ENCODE measurements at regions not wholly inside any gene's neighbourhood (a gene's known extent, or its start where the extent isn't known, plus 50 kb on each side); places are given as distances from the start of the nearest gene placed in this dataset.

DNA sequence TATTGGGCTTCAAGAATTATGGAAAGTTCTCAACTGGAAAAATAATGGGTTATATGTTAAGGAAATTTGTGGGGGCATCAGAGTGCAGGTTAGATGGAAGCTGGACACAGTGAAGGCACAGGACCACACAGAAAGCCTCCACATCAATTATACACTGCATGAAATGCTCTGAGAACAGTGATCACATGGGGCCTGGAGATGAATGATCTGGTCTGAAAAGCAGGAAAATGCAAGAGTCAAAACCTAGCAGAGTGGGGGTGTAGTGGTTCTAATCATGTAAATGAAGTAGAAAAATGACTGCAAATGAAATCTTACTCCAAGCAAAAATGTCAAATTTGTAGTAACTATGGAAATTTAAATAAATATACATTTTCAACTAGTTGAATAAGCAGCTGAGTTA, 123.6 kb downstream of the TUSC7 start:
- H3K4me3 Mint-ChIP-seq, result no peak overlapping the region
- H3K27ac Mint-ChIP-seq, result no peak overlapping the region
- ATAC-seq (no peak), DNase-seq (ENCODE audit: low spot score) (no peak)
- H3K27me3 Mint-ChIP-seq, result no peaks in the 10 kb centered on the region
- H3K4me1 Mint-ChIP-seq (ENCODE audit: low read depth in 2 of 2), result no peaks in the 10 kb centered on the region
- H3K9me3 Mint-ChIP-seq, result peaks cover 4% of the 10 kb centered on the region
- no peaks in the 10 kb centered on the region for H3K36me3 Mint-ChIP-seq

DNA sequence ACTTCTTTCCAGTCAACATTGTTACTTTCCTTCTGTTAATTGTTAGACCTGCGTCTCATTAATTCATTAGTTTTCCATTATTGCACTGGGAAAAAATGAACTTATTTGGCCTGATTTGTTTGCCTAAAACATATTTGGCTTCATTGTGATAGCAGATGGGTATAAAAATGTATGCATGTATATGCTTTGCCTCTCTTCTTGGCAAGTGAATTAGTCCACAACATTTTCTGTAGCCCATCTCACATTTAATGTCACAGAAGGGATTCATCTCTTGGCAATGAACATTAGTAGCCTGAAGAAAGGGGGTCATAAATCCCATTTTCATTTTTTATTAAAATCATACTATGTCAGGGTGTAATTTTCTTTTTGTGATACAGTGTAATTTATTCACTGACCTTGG, 125.2 kb downstream of the TUSC7 start:
- no peak for ATAC-seq
- no peak for DNase-seq (ENCODE audit: low spot score)
- Mint-ChIP-seq H3K4me3 (no peak overlapping the region), H3K36me3 (no peaks in the 10 kb centered on the region), H3K9me3 (peaks cover 4% of the 10 kb centered on the region), H3K27me3 (no peaks in the 10 kb centered on the region), H3K27ac (no peak overlapping the region), H3K4me1 (ENCODE audit: low read depth in 2 of 2) (no peaks in the 10 kb centered on the region)

DNA sequence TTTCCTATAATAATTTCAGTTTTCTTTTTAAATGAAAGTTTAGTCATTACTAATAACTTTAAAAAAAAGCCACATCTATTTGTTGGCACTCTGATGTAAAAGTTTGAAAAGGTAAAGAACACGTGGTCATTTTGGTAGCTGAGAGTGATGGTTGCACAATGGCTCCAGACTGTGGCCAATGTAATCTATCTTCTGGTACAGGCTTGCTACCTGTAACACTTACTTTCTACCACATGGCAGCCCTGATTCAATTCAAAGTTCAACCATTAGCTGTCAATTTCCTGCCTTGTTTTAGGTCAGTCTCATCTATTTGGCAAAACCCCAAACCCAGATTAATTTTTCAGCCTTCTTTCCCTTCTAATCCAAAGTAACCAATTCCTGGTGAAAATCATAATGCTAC, 126.1 kb downstream of the TUSC7 start:
- Mint-ChIP-seq H3K36me3 (no peaks in the 10 kb centered on the region), H3K27me3 (no peaks in the 10 kb centered on the region), H3K4me3 (no peak overlapping the region), H3K27ac (no peak overlapping the region), H3K4me1 (ENCODE audit: low read depth in 2 of 2) (no peaks in the 10 kb centered on the region), H3K9me3 (peaks cover 4% of the 10 kb centered on the region)
- no peak for ATAC-seq
- DNase-seq (ENCODE audit: low spot score), result no peak

DNA sequence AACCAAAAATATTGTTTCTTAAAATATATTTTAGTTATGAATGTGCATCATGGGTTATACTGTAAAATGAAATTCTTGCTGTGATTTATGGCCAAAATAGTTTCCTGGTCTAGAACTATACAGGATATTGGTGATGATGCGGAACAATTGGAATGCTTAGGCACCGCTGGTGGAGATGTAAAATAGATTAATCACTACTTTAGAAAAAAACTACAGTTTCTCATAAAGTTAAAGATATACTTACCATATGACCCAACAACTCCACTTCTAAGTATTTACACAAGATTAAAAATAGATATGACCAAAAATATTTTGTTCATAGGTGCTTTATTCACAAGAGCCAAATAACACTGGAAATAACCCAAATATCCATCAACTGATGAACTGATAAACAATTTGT, 126.7 kb downstream of the TUSC7 start:
- DNase-seq (ENCODE audit: low spot score) (no peak), ATAC-seq (no peak)
- Mint-ChIP-seq H3K36me3 (no peaks in the 10 kb centered on the region), H3K4me3 (no peak overlapping the region), H3K27me3 (no peaks in the 10 kb centered on the region), H3K27ac (no peak overlapping the region), H3K4me1 (ENCODE audit: low read depth in 2 of 2) (no peaks in the 10 kb centered on the region), H3K9me3 (peaks cover 8% of the 10 kb centered on the region)

DNA sequence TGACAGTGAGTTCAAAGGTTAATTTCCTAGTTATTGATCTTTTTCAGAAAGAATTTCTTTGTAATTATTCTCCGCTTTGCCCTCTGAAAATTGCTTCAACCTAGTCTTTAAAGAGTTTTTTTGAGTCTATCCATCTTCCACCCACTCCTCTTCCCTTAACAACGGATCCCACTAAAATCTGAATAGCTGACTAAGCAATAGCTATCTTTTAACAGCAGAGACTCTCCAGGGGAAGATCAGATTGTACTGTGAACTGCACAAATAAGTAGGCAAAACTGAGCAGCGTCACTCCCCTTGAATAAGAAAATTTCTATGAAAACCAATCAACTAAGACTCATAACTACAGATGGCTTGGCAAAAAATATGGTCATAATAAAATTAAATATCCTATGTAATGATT, 127.9 kb downstream of the TUSC7 start:
- Mint-ChIP-seq H3K27ac (no peak overlapping the region), H3K9me3 (peaks cover 10% of the 10 kb centered on the region), H3K4me1 (ENCODE audit: low read depth in 2 of 2) (no peaks in the 10 kb centered on the region), H3K4me3 (no peak overlapping the region), H3K27me3 (no peaks in the 10 kb centered on the region), H3K36me3 (no peaks in the 10 kb centered on the region)
- ATAC-seq (no peak), DNase-seq (ENCODE audit: low spot score) (no peak)

DNA sequence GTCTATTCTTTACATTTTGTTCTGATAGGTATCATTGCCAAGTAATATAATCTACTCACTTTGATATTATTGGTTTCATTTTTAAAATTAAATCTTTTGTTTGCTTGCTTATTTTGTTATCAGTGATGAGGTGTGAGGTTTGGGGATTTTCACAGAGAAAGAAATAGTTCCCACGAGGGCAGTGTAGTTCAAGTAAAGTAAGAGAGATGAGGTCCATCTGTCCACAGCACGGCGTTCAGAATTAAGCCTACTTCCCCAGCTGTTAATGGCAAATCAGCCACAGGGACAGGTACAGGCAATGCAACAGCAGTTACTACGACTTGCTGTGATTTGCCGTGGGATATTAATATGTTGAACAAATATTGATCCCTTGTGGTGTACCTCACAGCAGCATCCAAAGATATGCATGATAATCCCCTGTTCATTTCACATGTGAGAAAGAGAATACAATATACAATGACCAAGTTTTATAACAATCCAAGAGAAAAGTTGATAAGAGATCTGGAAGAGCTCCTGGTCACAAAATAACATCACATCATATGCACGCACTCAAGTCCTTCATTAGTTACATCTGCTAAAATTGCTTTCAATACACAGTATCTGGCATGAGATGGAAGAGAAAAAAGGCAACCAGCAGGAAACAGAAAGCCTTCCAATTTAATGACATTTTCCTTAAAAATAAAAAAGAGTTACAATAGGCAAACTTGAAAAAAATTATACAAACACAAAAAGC, 131.6 kb downstream of the TUSC7 start:
- Mint-ChIP-seq H3K27me3 (no peaks in the 10 kb centered on the region), H3K4me1 (ENCODE audit: low read depth in 2 of 2) (no peaks in the 10 kb centered on the region), H3K36me3 (no peaks in the 10 kb centered on the region), H3K9me3 (peaks cover 13% of the 10 kb centered on the region), H3K4me3 (no peak overlapping the region), H3K27ac (no peak overlapping the region)
- DNase-seq (ENCODE audit: low spot score), result no peak
- no peak for ATAC-seq

DNA sequence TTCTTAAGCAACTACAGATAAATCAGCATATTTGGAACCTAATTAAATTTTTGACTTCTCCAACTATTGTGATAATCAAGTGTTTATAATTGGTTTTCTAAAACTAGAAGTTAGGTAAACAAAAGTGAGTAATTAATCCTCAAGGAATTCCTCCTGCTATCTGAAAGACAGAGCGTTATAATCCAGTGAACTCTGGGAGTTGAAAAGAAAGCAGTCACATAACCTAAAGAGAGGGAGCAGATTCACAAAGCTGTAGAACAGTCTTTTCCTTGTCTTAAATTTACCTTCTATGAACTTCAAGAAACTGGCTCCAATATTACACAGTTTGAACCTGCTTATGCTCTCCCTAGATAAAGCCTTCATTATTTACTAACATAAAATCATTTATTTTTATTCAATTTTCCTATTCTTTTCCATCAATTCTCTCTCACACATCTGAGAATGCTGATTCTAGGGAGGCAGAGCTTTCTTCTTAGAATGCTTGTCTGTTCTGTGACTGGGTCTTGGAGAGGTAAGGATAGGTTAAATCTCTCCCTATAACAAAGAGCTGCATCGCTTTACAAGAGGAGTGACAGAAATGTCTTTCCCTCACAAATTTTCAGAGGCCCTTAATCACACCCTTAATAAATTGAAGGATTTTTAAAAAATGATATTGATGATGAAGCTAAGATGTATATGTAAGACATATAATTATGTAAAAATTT, 132.8 kb downstream of the TUSC7 start:
- no peaks in the 10 kb centered on the region for H3K4me1 Mint-ChIP-seq (ENCODE audit: low read depth in 2 of 2)
- H3K9me3 Mint-ChIP-seq, result peaks cover 14% of the 10 kb centered on the region
- ATAC-seq (no peak), DNase-seq (ENCODE audit: low spot score) (no peak)
- H3K4me3 Mint-ChIP-seq, result no peak overlapping the region
- no peaks in the 10 kb centered on the region for H3K27me3 Mint-ChIP-seq
- H3K27ac Mint-ChIP-seq, result no peak overlapping the region
- H3K36me3 Mint-ChIP-seq, result no peaks in the 10 kb centered on the region

DNA sequence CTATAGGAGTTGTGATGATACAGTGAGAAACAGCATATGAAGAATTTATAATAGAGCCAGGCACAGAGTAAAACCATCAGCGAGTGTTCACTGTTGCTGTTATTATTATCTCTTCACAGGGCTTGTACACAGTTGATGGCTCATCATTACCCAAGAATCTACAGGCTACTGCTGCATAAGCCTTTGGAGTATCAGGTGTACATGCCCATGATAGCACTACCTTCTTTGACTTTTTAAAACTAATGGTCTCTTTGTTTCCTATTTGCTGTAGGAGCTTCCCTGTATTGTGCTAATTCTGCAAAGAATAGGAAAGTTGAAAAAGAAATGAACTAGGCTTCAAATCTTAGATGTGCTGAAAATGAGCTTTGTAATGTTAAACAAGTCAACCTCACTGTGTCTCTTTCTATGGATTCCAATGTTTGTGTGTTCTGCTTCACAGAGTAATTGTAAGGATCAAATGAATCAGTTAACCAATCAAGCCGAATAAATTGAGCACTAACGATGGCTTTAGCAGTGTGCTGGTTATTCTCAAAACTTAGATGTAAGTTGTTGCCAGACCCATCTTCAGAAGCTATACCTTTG, 138.8 kb downstream of the TUSC7 start:
- H3K27me3 Mint-ChIP-seq, result no peaks in the 10 kb centered on the region
- H3K9me3 Mint-ChIP-seq, result peaks cover 16% of the 10 kb centered on the region
- H3K27ac Mint-ChIP-seq, result no peak overlapping the region
- DNase-seq (ENCODE audit: low spot score) (no peak), ATAC-seq (no peak)
- no peak overlapping the region for H3K4me3 Mint-ChIP-seq
- H3K4me1 Mint-ChIP-seq (ENCODE audit: low read depth in 2 of 2), result no peaks in the 10 kb centered on the region
- no peaks in the 10 kb centered on the region for H3K36me3 Mint-ChIP-seq

DNA sequence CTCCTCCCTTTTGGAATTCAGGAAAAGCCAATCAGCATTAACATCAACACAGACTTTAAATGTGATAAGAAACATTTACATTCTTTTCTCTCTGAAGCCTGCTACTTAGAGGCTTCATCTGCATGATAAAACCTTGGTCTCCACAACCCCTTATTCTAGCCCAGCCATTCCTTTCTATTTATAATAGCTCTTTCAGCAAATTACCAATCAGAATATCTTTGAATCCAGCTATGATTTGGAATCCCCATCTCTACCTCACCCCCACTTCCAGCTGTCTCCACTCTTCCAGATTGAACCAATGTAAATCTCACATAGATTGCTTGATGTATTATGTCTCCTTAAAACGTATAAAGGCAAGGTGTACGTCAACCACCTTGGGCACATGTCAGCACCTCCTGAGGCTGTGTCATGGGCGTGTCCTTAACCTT, 139.7 kb downstream of the TUSC7 start:
- no peaks in the 10 kb centered on the region for H3K27me3 Mint-ChIP-seq
- no peaks in the 10 kb centered on the region for H3K36me3 Mint-ChIP-seq
- no peak for DNase-seq (ENCODE audit: low spot score)
- H3K4me1 Mint-ChIP-seq (ENCODE audit: low read depth in 2 of 2), result no peaks in the 10 kb centered on the region
- no peak overlapping the region for H3K27ac Mint-ChIP-seq
- H3K9me3 Mint-ChIP-seq, result peaks cover 16% of the 10 kb centered on the region
- ATAC-seq, result no peak
- no peak overlapping the region for H3K4me3 Mint-ChIP-seq

DNA sequence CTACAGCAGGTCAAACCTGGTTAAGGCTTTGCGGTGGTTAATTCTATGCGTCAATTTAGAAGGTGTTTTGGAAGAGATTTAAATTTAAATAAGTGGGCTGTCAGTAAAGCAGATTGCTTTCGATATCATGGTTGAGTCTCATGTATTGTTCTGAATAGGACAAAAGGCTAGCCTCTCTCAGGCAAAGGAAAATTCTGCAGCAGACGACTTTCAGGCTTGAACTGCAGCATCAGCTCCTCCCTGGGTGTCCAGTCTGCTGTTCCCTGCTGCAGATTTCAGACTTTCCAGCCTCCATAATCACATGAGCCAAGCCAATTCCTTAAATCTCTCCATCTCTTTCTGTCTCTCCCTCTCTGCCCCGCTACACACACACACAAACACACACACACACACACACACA, 143.2 kb downstream of the TUSC7 start:
- H3K36me3 Mint-ChIP-seq, result no peaks in the 10 kb centered on the region
- ATAC-seq (no peak), DNase-seq (ENCODE audit: low spot score) (no peak)
- peaks cover 8% of the 10 kb centered on the region for H3K9me3 Mint-ChIP-seq
- H3K27ac Mint-ChIP-seq, result no peak overlapping the region
- H3K4me1 Mint-ChIP-seq (ENCODE audit: low read depth in 2 of 2), result no peaks in the 10 kb centered on the region
- no peak overlapping the region for H3K4me3 Mint-ChIP-seq
- no peaks in the 10 kb centered on the region for H3K27me3 Mint-ChIP-seq

DNA sequence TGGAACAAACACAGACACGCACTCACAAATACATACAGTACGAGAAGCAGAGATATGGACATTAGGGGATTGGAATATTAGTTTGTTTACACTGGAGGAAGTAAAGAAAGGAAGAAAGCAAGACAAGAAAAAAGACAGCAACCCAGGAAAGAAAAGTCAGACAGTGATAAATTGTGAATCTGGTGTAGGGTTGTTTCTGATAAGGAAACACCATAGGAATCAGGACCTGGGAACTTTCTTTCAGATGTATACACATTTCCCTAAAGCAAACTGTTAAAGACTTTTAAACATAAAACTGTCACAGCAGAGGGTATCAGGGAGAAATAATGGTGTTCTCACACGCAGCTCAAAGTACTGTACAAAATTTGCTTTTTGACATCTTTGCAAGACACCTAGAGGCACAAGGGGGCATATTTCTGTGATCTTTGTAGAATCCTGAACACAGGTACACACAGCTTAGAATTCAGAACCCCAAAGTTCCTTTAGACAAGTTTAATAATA, 153.7 kb downstream of the TUSC7 start:
- Mint-ChIP-seq H3K27ac (no peak overlapping the region), H3K4me3 (no peak overlapping the region), H3K9me3 (peaks cover 2% of the 10 kb centered on the region), H3K4me1 (ENCODE audit: low read depth in 2 of 2) (no peaks in the 10 kb centered on the region), H3K27me3 (no peaks in the 10 kb centered on the region), H3K36me3 (no peaks in the 10 kb centered on the region)
- DNase-seq (ENCODE audit: low spot score), result no peak
- ATAC-seq, result no peak

DNA sequence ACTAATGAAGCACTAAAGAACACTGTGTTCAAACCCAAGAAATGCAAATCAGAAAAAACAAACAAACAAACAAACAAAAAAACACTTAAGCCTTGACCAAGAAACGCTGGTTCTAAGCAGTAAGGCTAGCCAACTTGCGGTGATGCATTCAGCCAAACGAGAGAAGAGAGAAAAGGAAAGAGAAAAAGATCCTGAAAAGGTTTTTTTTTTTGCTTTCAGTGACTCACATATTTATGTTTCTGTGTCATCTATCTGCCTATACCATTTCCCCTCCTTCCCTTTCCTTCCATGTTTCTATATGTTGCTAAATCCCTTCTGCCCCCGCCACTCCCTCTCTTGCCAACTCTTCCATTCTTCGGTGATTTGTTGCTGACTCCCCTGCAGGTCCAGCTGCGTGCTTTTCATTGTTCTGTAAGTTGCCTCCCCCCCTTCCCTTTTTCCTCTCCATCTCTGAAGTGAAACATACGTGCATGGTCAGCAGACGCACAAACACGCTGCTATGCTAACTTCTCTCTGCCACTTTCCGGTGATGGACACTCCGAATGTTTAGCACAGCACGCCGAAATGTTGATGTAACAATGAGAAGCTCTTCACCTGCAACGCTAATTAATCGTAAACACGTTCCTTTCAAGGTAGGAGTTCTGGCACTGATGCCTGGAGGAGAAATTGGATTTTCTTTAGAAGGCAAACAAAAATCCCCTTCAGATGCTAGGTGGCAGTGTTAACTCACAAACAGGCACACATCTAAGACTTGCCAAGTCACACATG, 154.4 kb downstream of the TUSC7 start:
- DNase-seq (ENCODE audit: low spot score), result no peak
- no peaks in the 10 kb centered on the region for H3K36me3 Mint-ChIP-seq
- H3K4me3 Mint-ChIP-seq, result no peak overlapping the region

DNA sequence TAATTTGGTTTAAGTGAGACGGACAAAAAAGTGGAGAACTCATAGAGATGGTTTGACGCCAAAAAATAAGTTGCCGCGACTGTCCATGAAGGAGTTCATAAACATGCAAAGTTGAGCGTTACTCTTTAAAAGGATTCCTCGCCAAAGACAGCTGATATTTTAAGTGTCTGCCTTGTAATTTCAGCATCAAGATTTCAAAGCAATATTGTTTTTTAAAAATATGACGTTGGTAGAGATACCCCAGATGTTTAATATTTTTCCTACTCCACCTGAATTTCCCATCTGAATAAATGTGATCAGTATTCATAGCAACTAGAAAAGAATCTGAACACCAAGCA, 155.0 kb downstream of the TUSC7 start:
- DNase-seq (ENCODE audit: low spot score), result no peak
- Mint-ChIP-seq H3K4me3 (no peak overlapping the region), H3K36me3 (no peaks in the 10 kb centered on the region), H3K27ac (no peak overlapping the region), H3K27me3 (no peaks in the 10 kb centered on the region), H3K4me1 (ENCODE audit: low read depth in 2 of 2) (no peaks in the 10 kb centered on the region), H3K9me3 (peaks cover 5% of the 10 kb centered on the region)
- ATAC-seq, result no peak

More for the DNA sequence above, 154.4 kb downstream of the TUSC7 start:
- Mint-ChIP-seq H3K27me3 (no peaks in the 10 kb centered on the region), H3K27ac (no peak overlapping the region), H3K4me1 (ENCODE audit: low read depth in 2 of 2) (no peaks in the 10 kb centered on the region), H3K9me3 (peaks cover 4% of the 10 kb centered on the region)
- ATAC-seq, result no peak

DNA sequence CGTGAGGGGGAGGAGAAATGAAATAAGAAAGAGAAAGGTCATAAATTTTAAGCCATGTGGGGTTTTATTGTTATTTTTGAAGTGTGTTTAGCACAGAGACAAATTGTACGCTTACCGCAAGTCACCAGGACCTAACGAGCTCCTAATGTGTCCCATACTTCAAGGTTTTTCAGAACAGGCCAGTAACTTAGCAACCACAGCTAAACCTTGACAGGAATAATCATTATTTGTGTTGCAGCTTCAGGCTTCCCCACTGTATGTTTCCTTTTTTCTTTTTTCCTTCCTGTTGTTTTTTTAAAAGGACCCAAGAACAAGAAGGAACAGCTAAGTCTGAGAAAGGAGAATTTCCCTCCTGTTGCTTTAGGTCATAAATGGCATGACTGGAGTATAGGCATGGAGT, 160.8 kb downstream of the TUSC7 start:
- Mint-ChIP-seq H3K4me1 (ENCODE audit: low read depth in 2 of 2) (no peaks in the 10 kb centered on the region), H3K4me3 (no peak overlapping the region), H3K27ac (no peak overlapping the region), H3K9me3 (peaks cover 10% of the 10 kb centered on the region), H3K27me3 (no peaks in the 10 kb centered on the region), H3K36me3 (no peaks in the 10 kb centered on the region)
- no peak for ATAC-seq
- no peak for DNase-seq (ENCODE audit: low spot score)
